Thoracic aorta (tissue), 2 donors: ENCODE measurements at regions not wholly inside any gene's neighbourhood (a gene's known extent, or its start where the extent isn't known, plus 50 kb on each side); places are given as distances from the start of the nearest gene placed in this dataset.

Source experiments
- ATAC-seq: fragments of 150-250 bp; one replicate; pipeline ENCODE4 v1.8.0; 2017; ENCODE audit warnings: low read depth; ENCODE audit not compliant: insufficient number of reproducible peaks, low FRiP score
- DNase-seq: peaks from one replicate; pipeline ENCODE4 v3.0.0-alpha.2; 2020; ENCODE audit warnings: low spot score
- H3K27ac ChIP-seq, 2 donors: fragments of 200-600 bp; sonication (generic); 1 replicate in 1 of 2; 2 replicates in 1 of 2; pipeline ENCODE4 v1.5.1; 2016; ENCODE audit warnings: mild to moderate bottlenecking in 2 of 2, moderate library complexity in 2 of 2
- H3K27me3 ChIP-seq: fragments of 200-600 bp; sonication (generic); replicated peaks from 2 replicates; pipeline ENCODE4 v1.6.0; 2016; ENCODE audit warnings: mild to moderate bottlenecking; ENCODE audit not compliant: insufficient read depth
- H3K36me3 ChIP-seq: fragments of 200-600 bp; sonication (generic); one replicate; pipeline ENCODE4 v1.5.1; 2016
- H3K4me1 ChIP-seq, 2 donors: fragments of 200-600 bp; sonication (generic); 1 replicate in 1 of 2; 2 replicates in 1 of 2; pipeline versions ENCODE4 v1.5.1 to v1.6.0; 2016; ENCODE audit warnings: low read depth in 2 of 2, mild to moderate bottlenecking in 1 of 2; ENCODE audit not compliant: control insufficient read depth in 1 of 2
- H3K4me3 ChIP-seq: fragments of 200-600 bp; sonication (generic); 2 replicates; pipeline ENCODE4 v1.5.1; 2016; ENCODE audit warnings: mild to moderate bottlenecking
- H3K9me3 ChIP-seq: fragments of 200-600 bp; sonication (generic); 2 replicates; pipeline ENCODE4 v1.5.1; 2016
- TF ChIP-seq, protein P1 (sequence below): fragments of 200-600 bp; sonication (generic); IDR thresholded peaks from one replicate; pipeline ENCODE4 v1.5.1; 2019; ENCODE audit warnings: antibody characterized with exemption

GRCh38 chr4:123327846-123328429, 68.7 kb upstream of the SPRY1 start:
- Histone ChIP-seq H3K4me3 (no peak overlapping the region), H3K4me1 (no peaks in the 10 kb centered on the region), H3K27me3 (no peaks in the 10 kb centered on the region), H3K9me3 (no peaks in the 10 kb centered on the region), H3K27ac (no peak overlapping the region), H3K36me3 (no peaks in the 10 kb centered on the region)
- ATAC-seq (no peak), DNase-seq (no peak)
- TF ChIP-seq, protein P1, sequence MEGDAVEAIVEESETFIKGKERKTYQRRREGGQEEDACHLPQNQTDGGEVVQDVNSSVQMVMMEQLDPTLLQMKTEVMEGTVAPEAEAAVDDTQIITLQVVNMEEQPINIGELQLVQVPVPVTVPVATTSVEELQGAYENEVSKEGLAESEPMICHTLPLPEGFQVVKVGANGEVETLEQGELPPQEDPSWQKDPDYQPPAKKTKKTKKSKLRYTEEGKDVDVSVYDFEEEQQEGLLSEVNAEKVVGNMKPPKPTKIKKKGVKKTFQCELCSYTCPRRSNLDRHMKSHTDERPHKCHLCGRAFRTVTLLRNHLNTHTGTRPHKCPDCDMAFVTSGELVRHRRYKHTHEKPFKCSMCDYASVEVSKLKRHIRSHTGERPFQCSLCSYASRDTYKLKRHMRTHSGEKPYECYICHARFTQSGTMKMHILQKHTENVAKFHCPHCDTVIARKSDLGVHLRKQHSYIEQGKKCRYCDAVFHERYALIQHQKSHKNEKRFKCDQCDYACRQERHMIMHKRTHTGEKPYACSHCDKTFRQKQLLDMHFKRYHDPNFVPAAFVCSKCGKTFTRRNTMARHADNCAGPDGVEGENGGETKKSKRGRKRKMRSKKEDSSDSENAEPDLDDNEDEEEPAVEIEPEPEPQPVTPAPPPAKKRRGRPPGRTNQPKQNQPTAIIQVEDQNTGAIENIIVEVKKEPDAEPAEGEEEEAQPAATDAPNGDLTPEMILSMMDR = no peak

DNA sequence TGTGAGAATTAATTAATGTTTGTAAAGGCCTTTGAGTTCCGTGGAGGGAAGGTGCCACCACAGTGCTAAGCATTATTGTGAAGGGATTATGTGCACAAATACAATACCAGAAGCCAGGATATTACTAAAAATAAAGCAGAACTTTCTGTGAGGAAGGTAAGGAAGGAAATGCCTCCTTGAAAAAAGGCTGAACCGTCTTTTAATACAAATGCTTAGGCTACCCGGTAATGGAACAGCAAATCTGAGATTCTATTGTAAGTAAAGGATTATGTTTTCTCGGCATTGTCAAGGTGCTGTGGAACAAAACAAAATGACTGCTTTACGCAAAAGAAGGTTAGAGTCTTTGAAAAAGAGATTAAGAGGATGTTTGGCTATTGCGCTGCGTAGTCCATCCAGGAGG, 57.9 kb upstream of the SPRY1 start:
- TF ChIP-seq, protein P1 = no peak

GRCh38 chr4:123339507-123340380, 56.9 kb upstream of the SPRY1 start:
- Histone ChIP-seq H3K4me3 (no peak overlapping the region), H3K9me3 (no peaks in the 10 kb centered on the region), H3K27ac (no peak overlapping the region), H3K27me3 (no peaks in the 10 kb centered on the region), H3K4me1 (no peaks in the 10 kb centered on the region), H3K36me3 (no peaks in the 10 kb centered on the region)
- ATAC-seq = no peak
- TF ChIP-seq, protein P1 = no peak
- DNase-seq = no peak

More for the DNA sequence above, 57.9 kb upstream of the SPRY1 start:
- H3K27me3 ChIP-seq = no peaks in the 10 kb centered on the region
- no peak for DNase-seq
- H3K4me3 ChIP-seq = no peak overlapping the region
- no peaks in the 10 kb centered on the region for H3K4me1 ChIP-seq
- H3K9me3 ChIP-seq = no peaks in the 10 kb centered on the region
- no peak for ATAC-seq
- H3K36me3 ChIP-seq = no peaks in the 10 kb centered on the region
- H3K27ac ChIP-seq = no peak overlapping the region

GRCh38 chr4:123340381-123340701, 56.3 kb upstream of the SPRY1 start:
- no peak overlapping the region for H3K27ac ChIP-seq
- TF ChIP-seq, protein P1 = no peak
- no peaks in the 10 kb centered on the region for H3K36me3 ChIP-seq
- H3K4me1 ChIP-seq = no peaks in the 10 kb centered on the region
- no peaks in the 10 kb centered on the region for H3K9me3 ChIP-seq
- no peaks in the 10 kb centered on the region for H3K27me3 ChIP-seq
- ATAC-seq (peak; percentile 59), DNase-seq (no peak)
- no peak overlapping the region for H3K4me3 ChIP-seq

- ATAC-seq (no peak), DNase-seq (no peak)
- Histone ChIP-seq H3K27ac (no peak overlapping the region), H3K4me3 (no peak overlapping the region), H3K36me3 (no peaks in the 10 kb centered on the region), H3K27me3 (no peaks in the 10 kb centered on the region), H3K4me1 (no peaks in the 10 kb centered on the region), H3K9me3 (no peaks in the 10 kb centered on the region)
- TF ChIP-seq, protein P1 = no peak
Observed at GRCh38 chr4:123342498-123342897, 54.1 kb upstream of the SPRY1 start.
